Nucleus accumbens (tissue), 56 donors: ENCODE measurements at regions not wholly inside any gene's neighbourhood (a gene's known extent, or its start where the extent isn't known, plus 50 kb on each side); places are given as distances from the start of the nearest gene placed in this dataset.
"Not testable (repeated sequence)": the region's sequence is repeated elsewhere in the genome, so short reads cannot be mapped to it uniquely, and the experiment has no call there.

Experiments used
- DNase-seq, 56 donors: peaks; one replicate each; lab custom pipeline; 2025; lab: John Stamatoyannopoulos, UW

- DNase-seq: no peak
Measured at GRCh38 chr18:10235661-10235952, 218.8 kb upstream of the APCDD1 start.

GRCh38 chr18:10239103-10239502 lies 215.3 kb upstream of the APCDD1 start:
- peak in 1 of 56 donors; percentile 10 for DNase-seq

GRCh38 chr18:10239991-10240634 lies 214.3 kb upstream of the APCDD1 start:
- DNase-seq: no peak

GRCh38 chr18:10240973-10241372 lies 213.5 kb upstream of the APCDD1 start:
- DNase-seq: no peak

DNA sequence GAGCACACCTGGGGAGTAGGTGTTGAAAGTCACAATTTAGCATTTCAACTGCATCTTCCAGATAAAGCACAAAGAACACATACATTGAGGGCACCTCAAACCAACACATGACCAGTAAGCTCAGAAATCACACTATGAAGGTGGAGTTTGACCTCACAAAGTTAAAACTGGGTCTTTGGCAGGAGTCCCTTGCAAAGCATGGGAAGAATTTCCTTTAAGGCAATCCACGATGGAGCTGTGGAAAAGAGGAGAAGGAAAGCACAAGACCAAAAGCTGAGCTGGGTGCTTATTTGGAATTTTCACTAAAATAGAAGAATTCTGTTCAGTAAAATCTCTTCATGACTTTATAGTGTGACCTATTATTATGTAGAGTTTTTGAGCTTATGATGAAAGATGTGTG lies 212.9 kb upstream of the APCDD1 start:
- no peak for DNase-seq

DNA sequence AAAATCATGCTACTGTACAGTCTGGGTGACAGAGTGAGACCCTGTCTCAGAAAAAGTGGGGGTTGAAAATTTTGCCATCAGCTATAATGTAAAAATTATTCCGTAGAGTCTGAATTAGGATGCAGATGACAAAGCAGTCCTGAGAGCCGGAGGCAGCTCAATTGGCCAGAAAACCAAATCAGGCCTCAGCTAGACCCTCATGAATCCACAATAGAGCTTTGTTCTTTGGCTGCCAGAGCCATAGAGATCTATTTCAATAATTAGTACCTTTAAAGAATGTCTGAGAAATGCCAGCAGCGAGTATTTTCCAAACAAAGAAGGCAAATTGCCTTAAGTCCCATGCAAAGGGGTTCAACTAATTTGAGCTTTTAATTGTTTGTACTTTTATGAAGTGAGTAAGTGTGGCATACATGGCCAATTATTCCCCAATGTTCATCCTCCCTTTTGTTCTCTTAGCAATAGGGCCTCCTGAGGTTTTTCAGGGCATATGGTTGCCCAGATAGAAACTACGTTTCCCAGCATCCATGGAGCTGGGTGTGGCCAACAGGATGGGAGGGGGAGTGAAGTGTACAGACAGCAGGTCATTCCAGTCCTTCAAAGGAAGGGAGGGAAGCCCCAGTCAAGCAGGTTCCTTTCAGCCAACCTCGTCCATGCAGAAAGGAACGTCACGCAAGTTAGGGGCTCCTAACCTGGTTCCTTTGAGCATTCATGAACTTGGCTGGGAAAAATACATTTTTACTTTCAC lies 211.3 kb upstream of the APCDD1 start:
- DNase-seq: peak in 5 of 56 donors; percentile 11 to 27 (median 16)

DNA sequence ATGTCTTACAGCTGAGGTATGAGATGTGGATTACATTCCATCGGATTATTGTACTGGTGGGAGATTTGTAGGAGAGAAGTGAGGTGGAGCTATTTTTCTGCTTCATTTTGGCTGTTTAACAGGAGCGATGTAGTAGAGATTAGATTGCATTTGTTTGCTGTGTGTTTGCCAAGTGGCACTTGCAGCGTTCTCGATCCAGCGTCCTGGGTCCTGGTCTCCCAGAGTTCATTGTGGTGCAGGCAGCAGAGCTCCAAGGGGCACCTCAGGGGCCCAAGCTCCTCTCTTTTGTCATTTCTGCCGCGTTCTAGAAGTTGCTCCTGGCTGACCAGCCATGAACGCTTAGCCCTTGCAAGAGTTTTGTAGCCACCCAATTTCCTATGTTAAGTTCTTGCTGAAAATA lies 210.1 kb upstream of the APCDD1 start:
- no peak for DNase-seq

DNA sequence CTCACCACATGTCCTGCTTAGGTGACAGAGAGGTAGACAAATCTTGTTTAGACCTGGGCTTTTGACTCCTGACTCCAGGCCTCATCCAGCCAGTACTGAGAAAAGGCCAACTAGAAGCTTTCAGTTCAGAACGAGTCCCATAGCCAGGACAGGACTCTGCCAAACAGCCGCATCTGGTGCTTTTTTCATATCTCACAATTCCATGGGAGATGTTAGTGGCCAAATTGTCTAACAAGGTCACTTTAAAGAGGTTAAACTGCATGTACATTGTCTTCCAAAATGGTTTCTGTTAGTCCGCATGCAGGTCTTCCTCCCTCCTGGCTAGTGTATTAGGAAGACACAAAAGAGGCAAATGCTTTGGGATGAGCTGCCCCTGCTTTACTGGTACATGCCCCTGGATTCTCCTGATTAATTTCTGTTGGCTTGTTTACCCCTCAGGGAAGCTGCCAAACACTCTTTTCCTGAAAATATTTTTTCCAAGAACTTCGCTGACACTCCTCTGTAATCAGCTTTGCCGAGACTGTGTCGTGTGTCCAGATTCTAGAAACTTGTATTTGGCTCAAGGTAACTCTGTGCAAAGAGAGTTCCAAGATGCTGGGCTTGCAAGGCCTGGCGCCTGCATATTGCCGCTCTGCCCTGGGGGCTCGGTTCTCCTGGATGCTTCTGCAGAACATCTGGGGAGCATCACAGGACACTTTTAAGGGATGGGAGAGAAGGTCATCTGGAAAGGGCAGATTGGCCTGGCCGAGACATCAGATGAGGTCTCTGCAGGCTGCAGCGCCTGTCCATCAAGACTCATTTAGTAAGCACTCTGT lies 209.2 kb upstream of the APCDD1 start:
- DNase-seq: no peak

DNA sequence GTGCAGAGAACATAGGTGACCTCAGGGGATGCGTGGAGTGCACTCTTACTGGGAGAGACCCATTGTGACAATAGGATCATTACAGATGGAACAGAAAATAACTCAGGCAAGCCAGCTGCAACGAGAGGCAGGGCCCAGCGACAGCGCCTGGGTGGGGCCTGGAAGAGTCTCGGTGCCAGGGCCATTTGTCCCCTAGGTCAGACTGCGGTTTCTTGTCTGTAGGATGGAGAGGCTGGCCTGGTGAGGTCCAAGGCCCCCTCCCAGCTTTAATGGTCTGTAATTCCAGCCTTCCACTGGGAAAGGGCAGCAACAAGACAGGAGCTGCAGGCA lies 208.6 kb upstream of the APCDD1 start:
- no peak for DNase-seq

- DNase-seq: peak in 2 of 56 donors; percentile 7 to 17
Measured at GRCh38 chr18:10247021-10247741, 207.3 kb upstream of the APCDD1 start.

DNA sequence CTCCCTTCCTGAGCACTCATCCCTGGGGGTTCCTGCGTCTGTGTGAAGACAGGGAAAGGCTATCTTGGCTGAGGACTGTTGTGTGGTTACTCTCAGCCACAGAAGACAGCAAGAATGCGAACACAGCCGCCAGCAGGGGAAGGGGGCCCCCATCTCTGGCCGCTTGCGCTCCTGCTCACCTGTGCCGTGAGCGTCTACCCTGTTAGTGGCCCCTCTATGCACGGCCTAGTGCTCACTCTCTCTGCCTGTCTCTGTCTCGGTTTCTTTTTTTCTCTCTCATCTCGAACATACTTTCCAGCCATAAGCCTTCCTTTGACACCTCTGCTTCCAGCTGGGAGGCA lies 206.7 kb upstream of the APCDD1 start:
- no peak for DNase-seq

DNA sequence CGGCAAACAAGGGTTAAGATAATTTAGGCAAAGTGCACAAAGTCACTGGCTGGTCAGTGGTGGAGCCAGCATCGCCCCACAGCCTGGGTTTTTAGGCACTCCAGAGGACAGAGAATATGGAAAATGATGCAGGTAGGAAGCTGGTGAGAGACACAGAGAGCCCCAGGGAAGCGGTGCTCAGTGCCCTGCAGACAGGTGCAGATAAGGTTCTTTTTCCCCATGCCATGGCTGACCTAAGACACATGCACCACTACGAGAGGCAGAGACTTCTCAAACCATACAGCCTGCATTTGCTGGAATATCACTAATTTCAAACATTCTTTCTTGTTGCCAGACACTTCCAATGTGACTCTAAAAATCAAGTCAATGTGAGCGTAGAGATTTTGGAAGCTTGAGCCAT lies 205.7 kb upstream of the APCDD1 start:
- DNase-seq: no peak

DNA sequence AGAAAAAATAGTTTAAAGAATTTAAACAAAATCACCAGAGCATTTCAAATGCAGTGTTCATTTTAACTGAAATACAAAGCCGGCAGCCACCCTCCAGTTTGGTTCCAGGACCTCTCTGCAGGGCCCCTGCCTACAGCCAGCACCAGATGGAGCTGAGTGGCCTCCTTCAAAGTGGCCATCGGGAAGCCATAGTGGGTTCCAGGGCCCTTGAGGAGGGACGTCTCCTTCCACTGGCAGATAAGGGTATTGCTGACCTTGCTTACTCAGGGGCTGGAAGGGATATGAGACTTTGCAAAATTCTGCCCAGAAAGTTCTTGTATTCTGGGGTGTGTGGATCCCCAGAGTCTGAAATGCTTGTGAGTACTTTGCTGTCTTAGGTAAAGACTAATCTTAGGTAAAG lies 205.2 kb upstream of the APCDD1 start:
- no peak for DNase-seq

GRCh38 chr18:10249801-10250200 lies 204.6 kb upstream of the APCDD1 start:
- no peak for DNase-seq

DNA sequence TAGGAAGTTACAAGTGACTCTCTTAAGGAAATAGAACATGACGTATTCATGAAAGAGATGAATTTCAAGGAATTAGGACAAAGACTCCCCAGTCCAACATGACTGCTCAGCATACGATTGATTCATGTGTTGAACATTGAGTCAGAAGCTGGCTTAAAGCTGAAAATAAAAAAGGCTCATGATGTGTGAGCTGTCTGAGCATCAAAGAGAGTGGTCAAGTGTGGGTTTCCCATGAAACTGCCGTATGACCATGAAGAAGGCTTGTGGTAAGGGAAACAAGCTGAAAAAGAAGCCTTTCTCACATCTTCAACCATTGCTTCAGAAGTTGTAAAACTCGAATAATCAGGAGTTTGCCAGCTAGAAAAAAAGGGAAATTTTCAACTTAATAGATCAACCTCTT lies 201.9 kb upstream of the APCDD1 start:
- DNase-seq: no peak

DNA sequence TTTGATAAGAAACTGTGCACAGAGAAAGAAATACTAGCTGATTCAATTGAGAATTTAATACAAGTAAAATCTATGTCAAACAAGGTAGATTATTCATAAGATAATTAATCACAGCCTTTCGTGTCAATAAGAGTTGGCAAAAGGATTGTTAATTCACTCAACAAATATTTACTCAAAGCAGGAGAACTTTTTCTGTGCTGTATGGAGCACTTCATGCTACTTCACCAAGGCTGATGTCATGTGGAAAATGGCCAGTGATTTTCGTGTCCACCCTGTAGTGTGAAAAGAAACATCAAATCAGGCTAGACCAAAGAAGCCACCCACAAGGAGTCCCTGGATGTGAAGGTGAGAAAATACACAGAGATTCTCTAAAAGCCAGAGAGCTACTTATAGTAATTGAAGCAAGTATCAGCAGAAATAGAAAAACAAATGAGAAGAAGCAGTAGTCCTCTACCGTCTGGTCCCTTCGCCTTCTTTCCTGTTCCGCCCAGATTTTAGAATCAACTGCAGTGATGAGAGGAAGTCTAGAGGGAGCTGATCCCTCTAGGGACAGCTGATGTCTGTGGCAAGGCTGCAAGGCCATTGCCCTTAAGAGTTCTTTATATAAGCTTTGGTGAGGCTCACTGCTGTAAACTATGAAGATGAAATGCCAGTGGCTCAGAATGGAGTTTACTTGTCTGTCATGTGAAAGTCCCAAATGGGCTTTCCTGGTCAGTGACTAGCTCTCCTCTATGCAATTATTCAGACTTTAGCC lies 201.3 kb upstream of the APCDD1 start:
- DNase-seq: peak in 2 of 56 donors; percentile 10 to 20

- not testable (repeated sequence) for DNase-seq
Measured at GRCh38 chr18:10256276-10256675, 198.2 kb upstream of the APCDD1 start.

DNA sequence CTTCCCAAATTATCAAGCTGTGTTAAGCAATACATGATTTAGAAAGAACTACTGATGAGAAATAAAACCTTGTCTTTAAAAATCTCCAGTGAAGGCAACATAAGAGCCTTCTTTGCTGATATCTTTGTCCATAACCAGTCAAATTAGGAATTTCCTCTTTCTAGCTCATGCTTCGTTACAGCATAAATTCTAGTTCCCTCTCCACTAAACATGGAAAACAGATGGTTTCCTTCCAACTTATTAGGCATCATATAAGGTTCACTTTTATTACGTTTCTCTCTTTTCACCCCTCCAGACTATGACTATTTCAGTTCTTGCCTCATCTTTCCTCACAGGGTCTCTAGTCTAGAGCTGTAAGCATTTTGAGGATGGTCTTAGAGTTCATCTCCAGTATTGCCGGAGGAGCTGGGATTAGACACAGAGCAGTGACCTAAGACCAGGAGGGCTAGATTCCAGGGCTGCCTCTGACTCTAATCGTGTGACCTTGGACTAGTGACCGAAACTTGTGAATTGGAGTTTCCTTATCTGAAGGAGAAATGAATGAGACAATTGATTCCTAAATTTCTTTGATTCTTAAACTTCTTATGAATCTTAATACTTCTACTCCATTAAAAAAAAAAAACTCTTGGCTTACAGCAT lies 195.5 kb upstream of the APCDD1 start:
- no peak for DNase-seq

GRCh38 chr18:10259901-10260300 lies 194.5 kb upstream of the APCDD1 start:
- DNase-seq: no peak
